ENCODE measurements at regions not wholly inside any gene's neighbourhood (a gene's known extent, or its start where the extent isn't known, plus 50 kb on each side); places are given as distances from the start of the nearest gene placed in this dataset.

GRCh38 chr3:98650971-98651779, 57.8 kb upstream of the CPOX start:
- no peaks in the 10 kb centered on the region for H3K79me2 ChIP-seq (ENCODE audit: insufficient read depth, low read length)
- no peaks in the 10 kb centered on the region for H3K9me3 ChIP-seq (ENCODE audit: low read length)
- no peaks in the 10 kb centered on the region for H3K4me1 ChIP-seq (ENCODE audit: insufficient read depth, low read length)
- no peak for FAIRE-seq
- H3K4me3 ChIP-seq (replicated peaks in 1 of 3; ENCODE audit: insufficient read depth in 1 of 3, low read depth in 2 of 3, low read length in 3 of 3), result no peak overlapping the region
- CTCF ChIA-PET (ENCODE audit: low intra/inter-chr PET ratio, low total read pairs), result no interaction called here
- WGBS (ENCODE audit: low lambda C conversion rate), result 31% methylated on average over 3 of the region's 3 CpGs
- no peak overlapping the region for H3K4me2 ChIP-seq (ENCODE audit: low read depth, low read length)
- peaks cover 0 to 3% of the 10 kb centered on the region in 2 experiments; a peak in 1 of 5 replicates for H3K27me3 ChIP-seq (ENCODE audit: control insufficient read depth in 1 of 2, insufficient read depth in 2 of 2, low read length in 2 of 2)
- POLR2A ChIA-PET, result no interaction called here
- no TSS peak for BruUV-seq (replicated peaks)
- no peak for DNase-seq (ENCODE audit: low spot score)
- no peak overlapping the region for H3K27ac ChIP-seq (ENCODE audit: extremely low read length, insufficient read depth, low read length)
- in situ Hi-C loops (cut with HindIII; ENCODE audit: extremely low pct_ligation_motif_present, low pct_unique_long_range_greater_than_20kb) (no loop called here), intact Hi-C loops (cut with micrococcal nuclease; ENCODE audit: unreplicated experiment) (no loop called here)
- H3K9ac ChIP-seq (ENCODE audit: insufficient read depth, low read depth, low read length), result no peak overlapping the region
- H2AFZ ChIP-seq (ENCODE audit: low read length), result no peak overlapping the region
- H4K20me1 ChIP-seq (ENCODE audit: insufficient read depth, low read length), result no peaks in the 10 kb centered on the region
- no peak for ATAC-seq
- H3K36me3 ChIP-seq (replicated peaks in 1 of 2; ENCODE audit: control insufficient read depth in 1 of 2, insufficient read depth in 2 of 2, low read length in 2 of 2), result no peaks in the 10 kb centered on the region
- no peak for TF ChIP-seq RBM22 (optimal IDR thresholded peaks at IDR 0.05; ENCODE audit: low read length)
- no peak for TF ChIP-seq MED1 (CRISPR knock-in tag; IDR thresholded peaks at IDR 0.05)
- no peak for TF ChIP-seq MAZ (IDR thresholded peaks at IDR 0.05; ENCODE audit: borderline replicate concordance, low read depth, low read length)
- TF ChIP-seq MAZ (CRISPR knock-in tag; IDR thresholded peaks at IDR 0.05; ENCODE audit: low read depth), result no peak
- TF ChIP-seq ZMYM4 (CRISPR knock-in tag; IDR thresholded peaks at IDR 0.05), result no peak
- no peak for TF ChIP-seq GLMP (CRISPR knock-in tag; IDR thresholded peaks at IDR 0.05; ENCODE audit: borderline replicate concordance)
- no peak for TF ChIP-seq ZNF547 (CRISPR knock-in tag; IDR thresholded peaks at IDR 0.05)
- TF ChIP-seq THYN1 (CRISPR knock-in tag; IDR thresholded peaks at IDR 0.05; ENCODE audit: borderline replicate concordance, low read depth), result no peak
- no peak for TF ChIP-seq NR3C1 (CRISPR knock-in tag; IDR thresholded peaks at IDR 0.05)
- TF ChIP-seq, protein P1, sequence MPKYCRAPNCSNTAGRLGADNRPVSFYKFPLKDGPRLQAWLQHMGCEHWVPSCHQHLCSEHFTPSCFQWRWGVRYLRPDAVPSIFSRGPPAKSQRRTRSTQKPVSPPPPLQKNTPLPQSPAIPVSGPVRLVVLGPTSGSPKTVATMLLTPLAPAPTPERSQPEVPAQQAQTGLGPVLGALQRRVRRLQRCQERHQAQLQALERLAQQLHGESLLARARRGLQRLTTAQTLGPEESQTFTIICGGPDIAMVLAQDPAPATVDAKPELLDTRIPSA (CRISPR knock-in tag; IDR thresholded peaks at IDR 0.05; ENCODE audit: borderline replicate concordance), result no peak
- no peak for TF ChIP-seq ARNT (IDR thresholded peaks at IDR 0.05)
- TF ChIP-seq ZNF234 (CRISPR knock-in tag; conservative IDR thresholded peaks at IDR 0.05), result no peak
- TF ChIP-seq ZBTB10 (CRISPR knock-in tag; IDR thresholded peaks at IDR 0.05; ENCODE audit: borderline replicate concordance), result no peak
- TF ChIP-seq TIGD3 (CRISPR knock-in tag; IDR thresholded peaks at IDR 0.05; ENCODE audit: borderline replicate concordance), result no peak
- TF ChIP-seq ZNF44 (CRISPR knock-in tag; IDR thresholded peaks at IDR 0.05), result no peak
- TF ChIP-seq RBFOX2 (IDR thresholded peaks at IDR 0.05; ENCODE audit: low read depth, low read length), result no peak
- TF ChIP-seq GATAD1 (CRISPR knock-in tag; IDR thresholded peaks at IDR 0.05), result no peak
- no peak for TF ChIP-seq ZNF382 (CRISPR knock-in tag; IDR thresholded peaks at IDR 0.05; ENCODE audit: borderline replicate concordance)
- no peak for TF ChIP-seq BRCA1 (CRISPR knock-in tag; IDR thresholded peaks at IDR 0.05)
- no peak for TF ChIP-seq REL (CRISPR knock-in tag; conservative IDR thresholded peaks at IDR 0.05)

All from HepG2 (cell line).